Colonic mucosa (tissue), 4 donors: ENCODE measurements at regions not wholly inside any gene's neighbourhood (a gene's known extent, or its start where the extent isn't known, plus 50 kb on each side); places are given as distances from the start of the nearest gene placed in this dataset.

ENCODE experiments used
- DNase-seq: peaks from one replicate; pipeline ENCODE4 v3.0.0-alpha.2; 2020
- H3K27ac ChIP-seq: fragments of 200-600 bp; one replicate; pipeline ENCODE4 v1.8.0; 2021
- H3K27me3 ChIP-seq: fragments of 200-600 bp; one replicate; pipeline ENCODE4 v1.8.0; 2021
- H3K36me3 ChIP-seq: fragments of 200-600 bp; one replicate; pipeline ENCODE4 v1.8.0; 2021
- H3K4me1 ChIP-seq: fragments of 200-600 bp; one replicate; pipeline ENCODE4 v1.8.0; 2021; ENCODE audit warnings: mild to moderate bottlenecking
- H3K4me3 ChIP-seq: fragments of 200-600 bp; one replicate; pipeline ENCODE4 v1.8.0; 2021
- H3K9ac ChIP-seq, 2 donors: one replicate each; pipeline ENCODE4 v1.7.0; 2013; ENCODE audit warnings: control low read depth in 2 of 2, low read depth in 2 of 2, low read length in 2 of 2
- H3K9me3 ChIP-seq: fragments of 200-600 bp; one replicate; pipeline ENCODE4 v1.8.0; 2021
- CTCF ChIP-seq: fragments of 200-600 bp; IDR thresholded peaks from one replicate; pipeline ENCODE4 v1.8.0; 2022; ENCODE audit warnings: antibody characterized with exemption, mild to moderate bottlenecking
- intact Hi-C: fragments of 100-400 bp; cut with DNase I; formaldehyde crosslinking; loops from one replicate; pipeline ENCODE4 v1.14.1; 2022
- donor health status: healthy.
- donor health status: DM: no; HTN: no; CAD: no.
- donor health status: DM: no; HTN: no; CAD: no.

GRCh38 chr7:108802650-108803049, 233.0 kb downstream of the DNAJB9 start:
- TF ChIP-seq CTCF = no peak
- Histone ChIP-seq H3K4me3 (no peak overlapping the region), H3K4me1 (no peaks in the 10 kb centered on the region), H3K9ac (no peak overlapping the region), H3K9me3 (no peaks in the 10 kb centered on the region), H3K36me3 (no peaks in the 10 kb centered on the region), H3K27me3 (no peaks in the 10 kb centered on the region), H3K27ac (no peak overlapping the region)
- DNase-seq = no peak
- intact Hi-C loops = no loop called here

GRCh38 chr7:108805808-108806397, 236.2 kb downstream of the DNAJB9 start:
- no peaks in the 10 kb centered on the region for H3K27me3 ChIP-seq
- no peak for TF ChIP-seq CTCF
- no peak for DNase-seq

GRCh38 chr7:108808549-108809266, 239.0 kb downstream of the DNAJB9 start:
- intact Hi-C loops = no loop called here
- H3K9ac ChIP-seq = no peak overlapping the region

More at GRCh38 chr7:108805808-108806397, 236.2 kb downstream of the DNAJB9 start:
- H3K4me3 ChIP-seq = no peak overlapping the region
- no peak overlapping the region for H3K27ac ChIP-seq
- no peaks in the 10 kb centered on the region for H3K36me3 ChIP-seq
- no peaks in the 10 kb centered on the region for H3K9me3 ChIP-seq
- H3K4me1 ChIP-seq = no peaks in the 10 kb centered on the region
- H3K9ac ChIP-seq = no peak overlapping the region
- intact Hi-C loops = no loop called here

GRCh38 chr7:108809356-108809755, 239.7 kb downstream of the DNAJB9 start:
- Histone ChIP-seq H3K4me3 (no peak overlapping the region), H3K4me1 (no peaks in the 10 kb centered on the region), H3K9me3 (no peaks in the 10 kb centered on the region), H3K27me3 (no peaks in the 10 kb centered on the region), H3K36me3 (no peaks in the 10 kb centered on the region), H3K9ac (no peak overlapping the region), H3K27ac (no peak overlapping the region)
- intact Hi-C loops = no loop called here
- no peak for DNase-seq
- TF ChIP-seq CTCF = no peak

More at GRCh38 chr7:108808549-108809266, 239.0 kb downstream of the DNAJB9 start:
- Histone ChIP-seq H3K27ac (no peak overlapping the region), H3K4me3 (no peak overlapping the region), H3K4me1 (no peaks in the 10 kb centered on the region), H3K27me3 (no peaks in the 10 kb centered on the region), H3K36me3 (no peaks in the 10 kb centered on the region), H3K9me3 (no peaks in the 10 kb centered on the region)
- TF ChIP-seq CTCF = no peak
- DNase-seq = no peak

GRCh38 chr7:108810756-108811385, 241.2 kb downstream of the DNAJB9 start:
- Histone ChIP-seq H3K27me3 (no peaks in the 10 kb centered on the region), H3K4me3 (no peak overlapping the region), H3K27ac (no peak overlapping the region), H3K9me3 (no peaks in the 10 kb centered on the region), H3K36me3 (no peaks in the 10 kb centered on the region), H3K4me1 (no peaks in the 10 kb centered on the region), H3K9ac (no peak overlapping the region)
- no peak for DNase-seq
- TF ChIP-seq CTCF = no peak
- intact Hi-C loops = no loop called here
